Hepatocyte (in vitro differentiated cells): ENCODE measurements at regions not wholly inside any gene's neighbourhood (a gene's known extent, or its start where the extent isn't known, plus 50 kb on each side); places are given as distances from the start of the nearest gene placed in this dataset.

Experiments
- CTCF ChIP-seq: fragments of 200-600 bp; sonication (generic); IDR thresholded peaks from 2 replicates; pipeline ENCODE4 v1.5.1; 2016; ENCODE audit warnings: antibody characterized with exemption, mild to moderate bottlenecking; ENCODE audit not compliant: poor library complexity
- EZH2 ChIP-seq: fragments of 200-600 bp; sonication (generic); IDR thresholded peaks from 2 replicates; pipeline ENCODE4 v1.6.1; 2016; ENCODE audit warnings: antibody characterized with exemption, mild to moderate bottlenecking, borderline replicate concordance

GRCh38 chr5:101590384-101590783, 687.3 kb upstream of the ST8SIA4 start:
- TF ChIP-seq EZH2 = no peak
- peak; percentile 22 for TF ChIP-seq CTCF
